Cerebellar cortex (tissue), 1 donor: ENCODE measurements at regions not wholly inside any gene's neighbourhood (a gene's known extent, or its start where the extent isn't known, plus 50 kb on each side); places are given as distances from the start of the nearest gene placed in this dataset.
"Not testable (repeated sequence)": the region's sequence is repeated elsewhere in the genome, so short reads cannot be mapped to it uniquely, and the experiment has no call there.

ENCODE experiments used
- DNase-seq: peaks from one replicate; pipeline ENCODE4 v3.0.0-alpha.2; 2015; ENCODE audit warnings: low spot score

- no peak for DNase-seq
Measured at GRCh38 chr16:51542981-51543815, 392.1 kb upstream of the SALL1 start.

GRCh38 chr16:51540259-51540658 lies 389.2 kb upstream of the SALL1 start:
- no peak for DNase-seq

GRCh38 chr16:51538707-51539498 lies 387.8 kb upstream of the SALL1 start:
- no peak for DNase-seq

- DNase-seq: no peak
Measured at GRCh38 chr16:51535591-51535990, 384.5 kb upstream of the SALL1 start.

- no peak for DNase-seq
Measured at GRCh38 chr16:51532551-51532950, 381.5 kb upstream of the SALL1 start.

GRCh38 chr16:51531271-51531670 lies 380.2 kb upstream of the SALL1 start:
- no peak for DNase-seq

- DNase-seq: no peak
Measured at GRCh38 chr16:51527349-51527748, 376.3 kb upstream of the SALL1 start.

GRCh38 chr16:51526621-51527020 lies 375.6 kb upstream of the SALL1 start:
- DNase-seq: no peak

- DNase-seq: peak; percentile 10
Measured at GRCh38 chr16:51524555-51525373, 373.7 kb upstream of the SALL1 start.

- DNase-seq: no peak
Measured at GRCh38 chr16:51524070-51524469, 373.0 kb upstream of the SALL1 start.

GRCh38 chr16:51523400-51523799 lies 372.3 kb upstream of the SALL1 start:
- no peak for DNase-seq

GRCh38 chr16:51522902-51523301 lies 371.8 kb upstream of the SALL1 start:
- no peak for DNase-seq

- DNase-seq: not testable (repeated sequence)
Measured at GRCh38 chr16:51516960-51517359, 365.9 kb upstream of the SALL1 start.

GRCh38 chr16:51510416-51510815 lies 359.3 kb upstream of the SALL1 start:
- DNase-seq: no peak

GRCh38 chr16:51509336-51509735 lies 358.3 kb upstream of the SALL1 start:
- no peak for DNase-seq

- DNase-seq: no peak
Measured at GRCh38 chr16:51508490-51509212, 357.6 kb upstream of the SALL1 start.

- DNase-seq: no peak
Measured at GRCh38 chr16:51507286-51507685, 356.2 kb upstream of the SALL1 start.

- DNase-seq: no peak
Measured at GRCh38 chr16:51500306-51500705, 349.2 kb upstream of the SALL1 start.

- no peak for DNase-seq
Measured at GRCh38 chr16:51497541-51498211, 346.6 kb upstream of the SALL1 start.

GRCh38 chr16:51490866-51491265 lies 339.8 kb upstream of the SALL1 start:
- DNase-seq: no peak

GRCh38 chr16:51487880-51488279 lies 336.8 kb upstream of the SALL1 start:
- no peak for DNase-seq
